ENCODE measurements at regions not wholly inside any gene's neighbourhood (a gene's known extent, or its start where the extent isn't known, plus 50 kb on each side); places are given as distances from the start of the nearest gene placed in this dataset.

DNA sequence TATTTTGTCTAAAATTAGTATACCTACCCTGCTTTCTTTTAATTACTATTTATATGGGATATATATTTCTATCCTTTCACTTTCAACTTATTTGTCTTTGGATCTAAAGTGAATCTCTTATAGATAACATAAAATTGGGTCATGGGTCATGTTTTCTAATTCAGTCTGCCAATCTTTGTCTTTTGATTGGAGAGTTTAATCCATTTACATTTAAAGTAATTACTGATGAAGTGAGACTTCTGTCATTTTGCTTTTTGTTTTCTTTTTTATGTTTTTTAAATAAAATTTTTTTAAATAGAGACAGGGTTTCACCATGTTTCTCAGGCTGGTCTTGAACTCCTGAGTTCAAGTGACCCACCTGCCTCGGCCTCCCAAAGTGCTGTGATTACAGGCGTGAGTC, 50.5 kb upstream of the PRDM1 start:
- Histone ChIP-seq H3K4me3 (ENCODE audit: insufficient read depth in 1 of 2, low read depth in 1 of 2, low read length in 2 of 2) (no peak overlapping the region), H3K9me3 (ENCODE audit: control insufficient read depth, low read length) (no peaks in the 10 kb centered on the region), H2AK5ac (ENCODE audit: low read length, severe bottlenecking) (no peak overlapping the region), H2BK120ac (ENCODE audit: low read depth, low read length) (no peak overlapping the region), H3K4me2 (ENCODE audit: low read length, poor library complexity, severe bottlenecking) (no peak overlapping the region), H3K23ac (ENCODE audit: low read length in 2 of 2) (no peak overlapping the region), H3K14ac (ENCODE audit: low read length in 2 of 2) (no peak overlapping the region), H3K27ac (ENCODE audit: low read length, poor library complexity, severe bottlenecking) (no peak overlapping the region), H3K36me3 (ENCODE audit: control insufficient read depth in 1 of 2, insufficient read depth in 2 of 2, low read depth in 1 of 2, low read length in 2 of 2) (no peaks in the 10 kb centered on the region), H3K79me1 (replicated peaks; ENCODE audit: low read length, poor library complexity, severe bottlenecking) (no peaks in the 10 kb centered on the region), H2BK12ac (ENCODE audit: low read length in 2 of 2) (no peak overlapping the region), H3K27me3 (ENCODE audit: control insufficient read depth in 1 of 2, insufficient read depth in 1 of 2, low read length in 2 of 2) (no peaks in the 10 kb centered on the region), H2AFZ (ENCODE audit: low read depth, low read length) (no peak overlapping the region), H3K18ac (ENCODE audit: low read depth in 1 of 2, low read length in 2 of 2) (no peak overlapping the region), H3K4me1 (ENCODE audit: control insufficient read depth, insufficient read depth, low read depth, low read length) (no peaks in the 10 kb centered on the region), H4K8ac (ENCODE audit: low read length) (no peak overlapping the region), H3K9ac (ENCODE audit: low read length) (no peak overlapping the region), H3K4ac (ENCODE audit: low read depth in 1 of 2, low read length in 2 of 2) (no peak overlapping the region), H2BK15ac (ENCODE audit: low read depth, poor library complexity, severe bottlenecking) (no peak overlapping the region), H2BK5ac (ENCODE audit: low read depth, low read length, poor library complexity, severe bottlenecking) (no peak overlapping the region), H4K91ac (ENCODE audit: low read length) (no peak overlapping the region)
- DNase-seq = no peak
- 100% methylated on average over 1 of the region's 2 CpGs for WGBS

DNA sequence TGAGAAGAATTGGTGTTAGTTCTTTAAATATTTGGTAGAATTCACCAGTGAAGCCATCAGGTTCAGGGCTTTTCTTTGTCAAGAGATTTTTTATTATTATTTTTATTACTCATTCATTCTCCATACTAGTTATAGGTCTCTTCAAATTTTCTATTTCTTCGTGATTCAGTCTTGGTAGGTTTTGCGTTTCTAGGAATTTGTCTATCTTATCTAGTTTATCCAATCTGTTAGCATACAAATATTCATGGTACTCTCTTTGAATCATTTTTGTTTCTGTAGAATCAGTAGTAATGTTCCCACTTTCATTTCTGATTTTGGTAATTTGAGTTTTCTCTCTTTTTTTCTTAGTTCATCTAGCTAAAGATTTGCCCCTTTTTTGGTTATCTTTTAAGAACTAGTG, 52.3 kb upstream of the PRDM1 start:
- H3K4me2 ChIP-seq (ENCODE audit: low read length, poor library complexity, severe bottlenecking) = no peak overlapping the region
- no peak overlapping the region for H2AFZ ChIP-seq (ENCODE audit: low read depth, low read length)
- H3K79me1 ChIP-seq (replicated peaks; ENCODE audit: low read length, poor library complexity, severe bottlenecking) = no peaks in the 10 kb centered on the region
- no peak overlapping the region for H3K18ac ChIP-seq (ENCODE audit: low read depth in 1 of 2, low read length in 2 of 2)
- no CpG with 5 or more reads among the region's 2 CpGs for WGBS
- H2BK12ac ChIP-seq (ENCODE audit: low read length in 2 of 2) = no peak overlapping the region
- DNase-seq = no peak
- H2BK15ac ChIP-seq (ENCODE audit: low read depth, poor library complexity, severe bottlenecking) = no peak overlapping the region
- H3K27me3 ChIP-seq (ENCODE audit: control insufficient read depth in 1 of 2, insufficient read depth in 1 of 2, low read length in 2 of 2) = no peaks in the 10 kb centered on the region
- H2AK5ac ChIP-seq (ENCODE audit: low read length, severe bottlenecking) = no peak overlapping the region
- H3K9me3 ChIP-seq (ENCODE audit: control insufficient read depth, low read length) = no peaks in the 10 kb centered on the region
- no peak overlapping the region for H3K23ac ChIP-seq (ENCODE audit: low read length in 2 of 2)
- H3K4me1 ChIP-seq (ENCODE audit: control insufficient read depth, insufficient read depth, low read depth, low read length) = no peaks in the 10 kb centered on the region
- no peaks in the 10 kb centered on the region for H3K36me3 ChIP-seq (ENCODE audit: control insufficient read depth in 1 of 2, insufficient read depth in 2 of 2, low read depth in 1 of 2, low read length in 2 of 2)
- no peak overlapping the region for H3K14ac ChIP-seq (ENCODE audit: low read length in 2 of 2)
- no peak overlapping the region for H3K4ac ChIP-seq (ENCODE audit: low read depth in 1 of 2, low read length in 2 of 2)
- H2BK5ac ChIP-seq (ENCODE audit: low read depth, low read length, poor library complexity, severe bottlenecking) = no peak overlapping the region
- no peak overlapping the region for H3K4me3 ChIP-seq (ENCODE audit: insufficient read depth in 1 of 2, low read depth in 1 of 2, low read length in 2 of 2)
- no peak overlapping the region for H2BK120ac ChIP-seq (ENCODE audit: low read depth, low read length)
- no peak overlapping the region for H4K91ac ChIP-seq (ENCODE audit: low read length)
- H4K8ac ChIP-seq (ENCODE audit: low read length) = no peak overlapping the region
- no peak overlapping the region for H3K27ac ChIP-seq (ENCODE audit: low read length, poor library complexity, severe bottlenecking)
- no peak overlapping the region for H3K9ac ChIP-seq (ENCODE audit: low read length)

DNA sequence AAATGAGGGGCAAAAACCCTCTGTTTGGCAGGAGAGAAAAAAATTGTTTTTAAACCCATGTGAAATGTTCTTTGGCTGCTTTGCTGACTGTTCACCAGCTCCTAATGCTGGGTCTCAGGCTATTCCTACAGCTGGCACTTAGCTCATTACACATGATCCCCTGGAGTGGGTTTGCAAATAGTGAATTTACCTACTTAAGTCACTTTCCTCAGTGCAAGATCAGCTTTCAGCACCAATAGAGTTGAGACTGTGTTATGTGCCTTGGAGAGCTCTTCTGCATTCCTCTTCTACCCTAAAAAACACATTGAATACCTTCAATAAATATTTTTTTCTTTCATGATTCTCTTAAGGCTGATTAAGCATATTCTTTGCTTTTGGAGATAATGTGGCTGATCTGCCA, 58.4 kb upstream of the PRDM1 start:
- no peak overlapping the region for H3K27ac ChIP-seq (ENCODE audit: low read length, poor library complexity, severe bottlenecking)
- H3K23ac ChIP-seq (ENCODE audit: low read length in 2 of 2) = no peak overlapping the region
- H4K8ac ChIP-seq (ENCODE audit: low read length) = no peak overlapping the region
- no peak overlapping the region for H3K4ac ChIP-seq (ENCODE audit: low read depth in 1 of 2, low read length in 2 of 2)
- H3K14ac ChIP-seq (ENCODE audit: low read length in 2 of 2) = no peak overlapping the region
- H3K27me3 ChIP-seq (ENCODE audit: control insufficient read depth in 1 of 2, insufficient read depth in 1 of 2, low read length in 2 of 2) = no peaks in the 10 kb centered on the region
- H4K91ac ChIP-seq (ENCODE audit: low read length) = no peak overlapping the region
- no peak overlapping the region for H2BK15ac ChIP-seq (ENCODE audit: low read depth, poor library complexity, severe bottlenecking)
- no peak overlapping the region for H2AFZ ChIP-seq (ENCODE audit: low read depth, low read length)
- no peaks in the 10 kb centered on the region for H3K36me3 ChIP-seq (ENCODE audit: control insufficient read depth in 1 of 2, insufficient read depth in 2 of 2, low read depth in 1 of 2, low read length in 2 of 2)
- H2AK5ac ChIP-seq (ENCODE audit: low read length, severe bottlenecking) = no peak overlapping the region
- H3K9me3 ChIP-seq (ENCODE audit: control insufficient read depth, low read length) = no peaks in the 10 kb centered on the region
- H3K79me1 ChIP-seq (replicated peaks; ENCODE audit: low read length, poor library complexity, severe bottlenecking) = no peaks in the 10 kb centered on the region
- no peaks in the 10 kb centered on the region for H3K4me1 ChIP-seq (ENCODE audit: control insufficient read depth, insufficient read depth, low read depth, low read length)
- no peak overlapping the region for H2BK5ac ChIP-seq (ENCODE audit: low read depth, low read length, poor library complexity, severe bottlenecking)
- no peak overlapping the region for H3K4me3 ChIP-seq (ENCODE audit: insufficient read depth in 1 of 2, low read depth in 1 of 2, low read length in 2 of 2)
- no peak overlapping the region for H2BK12ac ChIP-seq (ENCODE audit: low read length in 2 of 2)
- no peak overlapping the region for H3K9ac ChIP-seq (ENCODE audit: low read length)
- no peak overlapping the region for H3K18ac ChIP-seq (ENCODE audit: low read depth in 1 of 2, low read length in 2 of 2)
- no peak overlapping the region for H3K4me2 ChIP-seq (ENCODE audit: low read length, poor library complexity, severe bottlenecking)
- DNase-seq = no peak
- no peak overlapping the region for H2BK120ac ChIP-seq (ENCODE audit: low read depth, low read length)

DNA sequence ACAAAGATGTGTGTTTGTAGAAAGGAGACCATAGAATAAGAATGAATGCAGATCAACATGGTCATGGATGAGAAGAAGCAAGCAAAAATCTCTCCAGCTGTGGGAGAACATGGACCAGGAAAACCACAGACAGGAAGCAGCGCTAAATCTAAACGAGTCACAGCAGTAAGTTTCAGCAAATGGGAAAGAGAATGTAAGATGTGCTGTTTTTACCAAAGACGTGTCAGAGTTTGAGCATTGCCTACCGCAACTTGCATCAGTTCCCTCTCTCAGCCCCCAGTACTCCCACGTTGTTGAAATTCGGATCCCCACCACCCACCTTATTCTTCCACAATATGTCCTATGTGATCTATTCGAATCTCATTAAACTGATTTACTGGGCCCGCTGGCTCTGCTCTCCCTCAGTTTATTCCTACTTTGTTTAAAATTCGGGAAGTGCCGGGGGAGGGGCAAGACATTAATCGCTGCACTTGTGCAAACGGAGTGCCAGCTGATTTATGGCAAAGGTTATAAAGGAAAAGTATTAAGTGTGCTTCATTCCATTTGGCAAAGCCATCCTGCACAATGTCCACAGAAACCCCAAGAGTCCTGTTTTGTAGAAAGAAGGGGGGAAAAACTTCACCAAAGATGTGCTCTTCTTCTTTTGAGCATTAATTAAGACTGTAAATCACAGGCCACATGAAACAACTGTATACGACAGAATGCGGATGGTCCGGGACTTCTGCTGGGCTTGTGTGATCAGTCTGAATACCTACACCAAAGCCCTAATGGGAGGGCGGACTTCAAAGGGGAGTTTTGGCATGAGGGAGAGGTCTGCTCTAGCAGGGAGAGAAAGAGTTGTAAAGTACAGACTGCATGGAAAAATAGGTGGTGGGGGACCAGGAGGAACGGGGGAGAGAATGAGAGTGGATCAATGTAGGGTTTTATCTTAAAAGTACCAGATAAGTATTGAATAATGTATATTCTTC, 59.1 kb upstream of the PRDM1 start:
- Histone ChIP-seq H3K36me3 (ENCODE audit: control insufficient read depth in 1 of 2, insufficient read depth in 2 of 2, low read depth in 1 of 2, low read length in 2 of 2) (no peaks in the 10 kb centered on the region), H4K8ac (ENCODE audit: low read length) (no peak overlapping the region), H3K79me1 (replicated peaks; ENCODE audit: low read length, poor library complexity, severe bottlenecking) (no peaks in the 10 kb centered on the region), H2BK12ac (ENCODE audit: low read length in 2 of 2) (no peak overlapping the region), H4K91ac (ENCODE audit: low read length) (no peak overlapping the region), H3K27me3 (ENCODE audit: control insufficient read depth in 1 of 2, insufficient read depth in 1 of 2, low read length in 2 of 2) (no peaks in the 10 kb centered on the region), H2BK5ac (ENCODE audit: low read depth, low read length, poor library complexity, severe bottlenecking) (no peak overlapping the region), H2AFZ (ENCODE audit: low read depth, low read length) (no peak overlapping the region), H3K23ac (ENCODE audit: low read length in 2 of 2) (no peak overlapping the region), H3K14ac (ENCODE audit: low read length in 2 of 2) (no peak overlapping the region), H3K9me3 (ENCODE audit: control insufficient read depth, low read length) (no peaks in the 10 kb centered on the region), H3K4me2 (ENCODE audit: low read length, poor library complexity, severe bottlenecking) (no peak overlapping the region), H2BK120ac (ENCODE audit: low read depth, low read length) (no peak overlapping the region), H2AK5ac (ENCODE audit: low read length, severe bottlenecking) (no peak overlapping the region), H3K4me1 (ENCODE audit: control insufficient read depth, insufficient read depth, low read depth, low read length) (no peaks in the 10 kb centered on the region), H2BK15ac (ENCODE audit: low read depth, poor library complexity, severe bottlenecking) (no peak overlapping the region), H3K9ac (ENCODE audit: low read length) (peak overlapping the region; percentile 44), H3K4me3 (ENCODE audit: insufficient read depth in 1 of 2, low read depth in 1 of 2, low read length in 2 of 2) (peak overlapping the region in 1 of 2 experiments; percentile 57), H3K18ac (ENCODE audit: low read depth in 1 of 2, low read length in 2 of 2) (no peak overlapping the region), H3K27ac (ENCODE audit: low read length, poor library complexity, severe bottlenecking) (no peak overlapping the region), H3K4ac (ENCODE audit: low read depth in 1 of 2, low read length in 2 of 2) (no peak overlapping the region)
- DNase-seq = peak; percentile 39
- 58% methylated on average over 16 of the region's 17 CpGs for WGBS

Data from mesenchymal stem cell (in vitro differentiated cells and primary cell).